Heart left ventricle (tissue), 16 donors: ENCODE measurements at regions not wholly inside any gene's neighbourhood (a gene's known extent, or its start where the extent isn't known, plus 50 kb on each side); places are given as distances from the start of the nearest gene placed in this dataset.

Source experiments
- ATAC-seq, 4 donors: fragments of 200-7000 bp; cut with Tn5 transposase; one replicate each; pipeline ENCODE4 v1.9.1; 2020 to 2022; ENCODE audit warnings: moderate library complexity in 4 of 4, mild to moderate bottlenecking in 3 of 4, moderate number of reproducible peaks in 1 of 4
- DNase-seq, 5 donors: peaks; one replicate each; pipeline ENCODE4 v3.0.0-alpha.2; 2020
- H3K27ac ChIP-seq, 12 donors: fragments of 200-600 bp; sonication (generic) in 4 of 12; one replicate each; pipeline versions ENCODE4 v1.5.0 to v1.8.0; 2016 to 2022; ENCODE audit warnings: mild to moderate bottlenecking in 2 of 12
- H3K27me3 ChIP-seq, 9 donors: fragments of 200-600 bp; sonication (generic) in 2 of 9; one replicate each; pipeline versions ENCODE4 v1.5.1 to v1.8.0; 2016 to 2022; ENCODE audit warnings: mild to moderate bottlenecking in 3 of 9
- H3K36me3 ChIP-seq, 9 donors: fragments of 200-600 bp; sonication (generic) in 2 of 9; one replicate each; pipeline versions ENCODE4 v1.5.0 to v1.8.0; 2018 to 2022; ENCODE audit warnings: mild to moderate bottlenecking in 2 of 9
- H3K4me1 ChIP-seq, 12 donors: fragments of 200-600 bp; sonication (generic) in 4 of 12; one replicate each; pipeline versions ENCODE4 v1.5.0 to v1.8.0; 2016 to 2022; ENCODE audit warnings: mild to moderate bottlenecking in 3 of 12
- H3K4me3 ChIP-seq, 12 donors: fragments of 200-600 bp; sonication (generic) in 4 of 12; one replicate each; pipeline versions ENCODE4 v1.5.0 to v1.8.0; 2017 to 2022; ENCODE audit warnings: mild to moderate bottlenecking in 9 of 12, moderate library complexity in 4 of 12
- H3K9me3 ChIP-seq, 12 donors: fragments of 200-600 bp; sonication (generic) in 4 of 12; one replicate each; pipeline versions ENCODE4 v1.5.0 to v1.8.0; 2016 to 2022; ENCODE audit warnings: mild to moderate bottlenecking in 1 of 12
- CTCF ChIP-seq, 12 donors: fragments of 200-600 bp; sonication (generic) in 4 of 12; IDR thresholded peaks; one replicate each; pipeline versions ENCODE4 v1.5.0 to v1.8.0; 2018 to 2022; ENCODE audit warnings: antibody characterized with exemption in 12 of 12, mild to moderate bottlenecking in 5 of 12
- POLR2A ChIP-seq, 2 donors: fragments of 450-650 bp; IDR thresholded peaks; one replicate each; pipeline ENCODE4 v1.6.1; 2017; ENCODE audit warnings: antibody characterized with exemption in 2 of 2, mild to moderate bottlenecking in 2 of 2, moderate library complexity in 2 of 2
- WGBS, 4 donors: extraction: QIAGEN DNeasy Blood & Tissue Kit in 2 of 4; methylation state at CpG; one replicate each; pipeline versions ENCODE4 v1.1.5 to v1.1.7; 2013 to 2018; 5-methylcytosine and 5-hydroxymethylcytosine counted together
- intact Hi-C, 10 donors: fragments of 100-400 bp; cut with DNase I; formaldehyde crosslinking; loops; one replicate each; pipeline versions ENCODE4 v1.11.1 to v1.14.2; 2022
- donor health status: ischemic (EF 13 %, LVEDD 7.1; RV severe dilation, severe dysfunction).
- donor health status: healthy with polysubstance abuse.
- donor health status: DM: no; HTN: yes; CAD: no.
- donor health status: DM: no; HTN: no; CAD: no.
- donor health status: ischemic (EF 25% LVEDD 6.9; RV normal size, moderate dysfunction).
- donor health status: ischemic (EF 25% LVEDD 5.7; RV mildly dilated, moderate dysfunction).
- donor health status: healthy.
- donor health status: DM: yes; HTN: yes; CAD: no.
- donor health status: ischemic (EF 35%, LVEDD 5.7; RV mildly dilated, moderate dysfunction).
- donor health status: nonischemic (EF 11% LVEDD 7.7; RV severe dilation, severe dysfunction).
- donor health status: DM: yes; HTN: yes; CAD: no.
- donor health status: PGD.
- donor health status: ischemic (EF 29% LVEDD 5.4; RV normal size, mild dysfunction).
- donor health status: nonischemic (EF 23%, LVEDD 6.1; RV moderate dilation, normal function).

- Histone ChIP-seq H3K9me3 (no peaks in the 10 kb centered on the region), H3K27me3 (no peaks in the 10 kb centered on the region), H3K4me3 (no peak overlapping the region), H3K4me1 (peaks cover 0 to 8% (median 0%) of the 10 kb centered on the region in 12 donors), H3K27ac (no peak overlapping the region), H3K36me3 (no peaks in the 10 kb centered on the region)
- DNase-seq (no peak), ATAC-seq (no peak)
- intact Hi-C loops: no loop called here
- no peak for TF ChIP-seq CTCF (IDR thresholded peaks at IDR 0.05)
- TF ChIP-seq POLR2A (IDR thresholded peaks at IDR 0.05): no peak
- WGBS, 4 donors: 63 to 80% (median 65%) methylated on average over 1 of the region's 1 CpG
Measured at GRCh38 chr14:38960946-38961531, 142.0 kb downstream of the SEC23A start.

GRCh38 chr14:38959021-38959420, 144.0 kb downstream of the SEC23A start:
- WGBS, 4 donors: 75 to 88% (median 80%) methylated on average over 3 of the region's 3 CpGs
- intact Hi-C loops: no loop called here
- no peak overlapping the region for H3K27ac ChIP-seq
- no peaks in the 10 kb centered on the region for H3K36me3 ChIP-seq
- H3K27me3 ChIP-seq: no peaks in the 10 kb centered on the region
- ATAC-seq: no peak
- DNase-seq: no peak
- no peaks in the 10 kb centered on the region for H3K9me3 ChIP-seq
- no peak overlapping the region for H3K4me3 ChIP-seq
- peaks cover 0 to 8% (median 0%) of the 10 kb centered on the region in 12 donors for H3K4me1 ChIP-seq
- TF ChIP-seq POLR2A (IDR thresholded peaks at IDR 0.05): no peak
- TF ChIP-seq CTCF (IDR thresholded peaks at IDR 0.05): no peak

GRCh38 chr14:38958589-38958988, 144.4 kb downstream of the SEC23A start:
- 76 to 92% (median 89%) methylated on average over 3 of the region's 3 CpGs for WGBS, 4 donors
- TF ChIP-seq POLR2A (IDR thresholded peaks at IDR 0.05): no peak
- no peak for TF ChIP-seq CTCF (IDR thresholded peaks at IDR 0.05)
- intact Hi-C loops: no loop called here
- no peak for ATAC-seq
- no peak for DNase-seq
- Histone ChIP-seq H3K4me3 (no peak overlapping the region), H3K4me1 (peaks cover 0 to 8% (median 0%) of the 10 kb centered on the region in 12 donors), H3K27ac (no peak overlapping the region), H3K36me3 (no peaks in the 10 kb centered on the region), H3K27me3 (no peaks in the 10 kb centered on the region), H3K9me3 (no peaks in the 10 kb centered on the region)

- TF ChIP-seq POLR2A (IDR thresholded peaks at IDR 0.05) (no peak), CTCF (IDR thresholded peaks at IDR 0.05) (no peak)
- Histone ChIP-seq H3K4me1 (peaks cover 0 to 7% (median 2%) of the 10 kb centered on the region in 12 donors), H3K4me3 (no peak overlapping the region), H3K27ac (no peak overlapping the region), H3K27me3 (no peaks in the 10 kb centered on the region), H3K9me3 (no peaks in the 10 kb centered on the region), H3K36me3 (no peaks in the 10 kb centered on the region)
- intact Hi-C loops: no loop called here
- no peak for ATAC-seq
- 44 to 56% (median 48%) methylated on average over 1 of the region's 1 CpG for WGBS, 4 donors
- no peak for DNase-seq
Measured at GRCh38 chr14:38951451-38951850, 151.6 kb downstream of the SEC23A start.
